H1 (cell line): ENCODE measurements at regions not wholly inside any gene's neighbourhood (a gene's known extent, or its start where the extent isn't known, plus 50 kb on each side); places are given as distances from the start of the nearest gene placed in this dataset.

Source experiments
- CTCF ChIA-PET: fragments of 300-600 bp; sonication (Branson Sonifier 250); formaldehyde crosslinking; loops from one replicate; lab custom pipeline; 2021; ENCODE audit not compliant: partially characterized antibody; lab: Charles Lee
- POLR2A ChIA-PET: fragments of 300-600 bp; sonication (Branson Sonifier 250); formaldehyde crosslinking; loops from one replicate; lab custom pipeline; 2021; ENCODE audit warnings: inconsistent platforms; ENCODE audit not compliant: partially characterized antibody; lab: Charles Lee
- DNase-seq, 2 experiments: peaks; one replicate each; pipeline versions ENCODE4 v3.0.0 to v3.0.0-alpha.2; 2010 to 2022; ENCODE audit warnings: low spot score in 2 of 2, low read depth in 1 of 2, mixed read lengths in 1 of 2
- FAIRE-seq: peaks from 2 replicates; lab custom pipeline; 2011; peaks lifted over from hg19 to GRCh38; lab: Jason Lieb, UNC
- H2AFZ ChIP-seq: 2 replicates; pipeline ENCODE4 v1.8.1; 2012; ENCODE audit warnings: low read length, inconsistent platforms
- H2AK5ac ChIP-seq: 2 replicates; pipeline ENCODE4 v1.6.1; 2013; ENCODE audit warnings: low read depth, low read length
- H2BK120ac ChIP-seq: replicated peaks from 2 replicates; pipeline ENCODE3; 2013; ENCODE audit warnings: low read depth, low read length, inconsistent platforms
- H2BK12ac ChIP-seq: 2 replicates; pipeline ENCODE4 v1.6.1; 2013; ENCODE audit warnings: low read depth, low read length
- H2BK15ac ChIP-seq: 2 replicates; pipeline ENCODE4 v1.6.1; 2013; ENCODE audit warnings: low read length
- H2BK20ac ChIP-seq: 2 replicates; pipeline ENCODE4 v1.6.1; 2013; ENCODE audit warnings: low read length
- H2BK5ac ChIP-seq: 2 replicates; pipeline ENCODE4 v1.6.1; 2013; ENCODE audit warnings: low read depth, low read length
- H3K14ac ChIP-seq: 2 replicates; pipeline ENCODE4 v1.6.1; 2013; ENCODE audit warnings: inconsistent platforms; ENCODE audit not compliant: insufficient read length
- H3K18ac ChIP-seq: 2 replicates; pipeline ENCODE4 v1.6.1; 2013; ENCODE audit warnings: low read length; ENCODE audit errors: extremely low read depth
- H3K23ac ChIP-seq: 2 replicates; pipeline ENCODE4 v1.6.1; 2013; ENCODE audit warnings: inconsistent platforms; ENCODE audit not compliant: insufficient read length
- H3K23me2 ChIP-seq: 2 replicates; pipeline ENCODE4 v1.6.1; 2013; ENCODE audit warnings: low read depth, low read length
- H3K27ac ChIP-seq: 2 replicates; pipeline ENCODE4 v1.6.1; 2011; ENCODE audit warnings: low read depth, low read length, inconsistent platforms
- H3K27me3 ChIP-seq, 4 experiments: replicated peaks in 1 of 4; 1 replicate in 1 of 4; 2 replicates in 3 of 4; pipeline versions ENCODE4 v1.6.1 to v1.8.1; 2011 to 2013; ENCODE audit warnings: low read length in 3 of 4, mild to moderate bottlenecking in 3 of 4, inconsistent platforms in 2 of 4, mixed read lengths in 2 of 4, moderate library complexity in 1 of 4; ENCODE audit not compliant: control insufficient read depth in 3 of 4, insufficient read depth in 3 of 4; ENCODE audit errors: extremely low read depth in 1 of 4
- H3K36me3 ChIP-seq, 4 experiments: 2 replicates each; pipeline versions ENCODE4 v1.6.1 to v1.8.1; 2011 to 2013; ENCODE audit warnings: mild to moderate bottlenecking in 4 of 4, low read length in 3 of 4, moderate library complexity in 2 of 4, control low read depth in 1 of 4, inconsistent platforms in 1 of 4; ENCODE audit not compliant: insufficient read depth in 4 of 4, control insufficient read depth in 2 of 4
- H3K4ac ChIP-seq: replicated peaks from 2 replicates; pipeline ENCODE3; 2013; ENCODE audit warnings: low read length, low read depth, mixed read lengths, inconsistent platforms; ENCODE audit not compliant: insufficient read length
- H3K4me1 ChIP-seq, 4 experiments: replicated peaks in 1 of 4; 1 replicate in 1 of 4; 2 replicates in 3 of 4; pipeline versions ENCODE4 v1.6.1 to v1.8.1; 2011 to 2013; ENCODE audit warnings: low read length in 3 of 4, inconsistent platforms in 2 of 4, mixed read lengths in 1 of 4; ENCODE audit not compliant: insufficient read depth in 4 of 4, control insufficient read depth in 3 of 4
- H3K4me2 ChIP-seq, 2 experiments: 2 replicates each; pipeline versions ENCODE4 v1.6.1 to v1.8.1; 2011 to 2013; ENCODE audit warnings: low read depth in 2 of 2, low read length in 2 of 2, control low read depth in 1 of 2, inconsistent platforms in 1 of 2, mild to moderate bottlenecking in 1 of 2; ENCODE audit not compliant: insufficient read depth in 1 of 2
- H3K4me3 ChIP-seq, 4 experiments: fragments of 200-600, 300-600 bp in 1 of 4; sonication (generic), shearing (Covaris generic), sonication (Bioruptor Twin) in 1 of 4; 2 replicates each; pipeline versions ENCODE4 v1.5.1 to v1.8.1; 2011 to 2016; ENCODE audit warnings: low read length in 4 of 4, low read depth in 3 of 4, control low read depth in 2 of 4, inconsistent platforms in 2 of 4, mild to moderate bottlenecking in 2 of 4, mixed read lengths in 1 of 4, moderate library complexity in 1 of 4; ENCODE audit not compliant: insufficient read depth in 2 of 4; ENCODE audit errors: extremely low read depth in 1 of 4
- H3K56ac ChIP-seq: replicated peaks from 2 replicates; pipeline ENCODE3; 2013; ENCODE audit warnings: low read depth, mild to moderate bottlenecking, mixed read lengths, low read length, inconsistent platforms; ENCODE audit not compliant: insufficient read length
- H3K79me1 ChIP-seq: 2 replicates; pipeline ENCODE4 v1.6.1; 2013; ENCODE audit warnings: low read depth, low read length, control low read depth
- H3K79me2 ChIP-seq, 2 experiments: 2 replicates each; pipeline versions ENCODE4 v1.6.1 to v1.8.1; 2012 to 2013; ENCODE audit warnings: low read length in 2 of 2, mild to moderate bottlenecking in 2 of 2, inconsistent platforms in 1 of 2; ENCODE audit not compliant: insufficient read depth in 2 of 2, control insufficient read depth in 1 of 2
- H3K9ac ChIP-seq, 4 experiments: replicated peaks in 1 of 4; 1 replicate in 1 of 4; 2 replicates in 3 of 4; pipeline versions ENCODE4 v1.6.1 to v1.8.1; 2011 to 2013; ENCODE audit warnings: low read depth in 3 of 4, low read length in 3 of 4, control low read depth in 2 of 4, mild to moderate bottlenecking in 2 of 4, moderate library complexity in 2 of 4, inconsistent platforms in 1 of 4; ENCODE audit errors: extremely low read depth in 1 of 4
- H3K9me3 ChIP-seq, 2 experiments: 2 replicates each; pipeline versions ENCODE4 v1.6.1 to v1.8.1; 2012 to 2013; ENCODE audit warnings: mild to moderate bottlenecking in 2 of 2, moderate library complexity in 2 of 2, control low read depth in 1 of 2, inconsistent platforms in 1 of 2, low read depth in 1 of 2, low read length in 1 of 2, mixed read lengths in 1 of 2; ENCODE audit not compliant: insufficient read depth in 2 of 2
- H4K20me1 ChIP-seq, 2 experiments: replicated peaks in 1 of 2; 2 replicates each; pipeline versions ENCODE3 to v1.8.1; 2011 to 2013; ENCODE audit warnings: inconsistent platforms in 2 of 2, low read length in 2 of 2, mild to moderate bottlenecking in 1 of 2; ENCODE audit not compliant: insufficient read depth in 2 of 2, control insufficient read depth in 1 of 2
- H4K5ac ChIP-seq: 2 replicates; pipeline ENCODE4 v1.6.1; 2013; ENCODE audit warnings: low read length, low read depth, mixed read lengths, inconsistent platforms; ENCODE audit not compliant: insufficient read length
- H4K8ac ChIP-seq: 2 replicates; pipeline ENCODE4 v1.8.0; 2013; ENCODE audit warnings: mild to moderate bottlenecking, moderate library complexity, low read length, inconsistent platforms; ENCODE audit not compliant: insufficient read depth; ENCODE audit errors: extremely low read depth
- H4K91ac ChIP-seq: replicated peaks from 2 replicates; pipeline ENCODE3; 2013; ENCODE audit warnings: low read length, mixed read lengths, inconsistent platforms; ENCODE audit not compliant: insufficient read length
- ASH2L ChIP-seq: fragments of 200-600, 300-600 bp; sonication (generic); IDR thresholded peaks from one replicate; pipeline ENCODE4 v1.7.1; 2017; ENCODE audit warnings: low read length
- CBX5 ChIP-seq: fragments of 300-800, 300-1000 bp; sonication (generic); IDR thresholded peaks from 2 replicates; pipeline ENCODE4 v1.7.1; 2016; ENCODE audit warnings: antibody characterized with exemption, low read length, low read depth
- KDM4A ChIP-seq: IDR thresholded peaks from one replicate; pipeline ENCODE4 v1.7.1; 2012; ENCODE audit warnings: low read depth, mild to moderate bottlenecking, moderate library complexity, low read length, inconsistent platforms; ENCODE audit not compliant: severe bottlenecking
- TBP ChIP-seq: IDR thresholded peaks from 2 replicates; pipeline ENCODE4 v1.6.1; 2011; ENCODE audit warnings: low read depth, low read length, improper control_type of control experiment
- YY1 ChIP-seq: IDR thresholded peaks from 2 replicates; pipeline ENCODE4 v1.6.1; 2011; ENCODE audit warnings: low read depth, mild to moderate bottlenecking, low read length
- WGBS, 2 experiments: shearing (Covaris generic) in 1 of 2; methylation state at CpG; one replicate each; pipeline versions ENCODE4 v1.1.6 to v1.1.7; 2013 to 2015; ENCODE audit warnings: low lambda C conversion rate in 2 of 2, mixed read lengths in 2 of 2, inconsistent platforms in 1 of 2, low coverage in 1 of 2, missing lambda C conversion rate in 1 of 2; ENCODE audit not compliant: insufficient replicate concordance in 2 of 2, insufficient coverage in 1 of 2, insufficient read length in 1 of 2; ENCODE audit errors: extremely low coverage in 1 of 2, missing lambda C conversion rate in 1 of 2; 5-methylcytosine and 5-hydroxymethylcytosine counted together
- TF ChIP-seq, protein P1 (sequence below): IDR thresholded peaks from 2 replicates; pipeline ENCODE4 v1.6.1; 2012; ENCODE audit warnings: inconsistent platforms

GRCh38 chr2:156666130-156666785 is 230.1 kb downstream of the GPD2 start:
- Histone ChIP-seq H3K27me3 (no peaks in the 10 kb centered on the region), H4K5ac (no peak overlapping the region), H3K23ac (no peak overlapping the region), H3K14ac (no peak overlapping the region), H3K36me3 (no peaks in the 10 kb centered on the region), H3K4me3 (no peak overlapping the region), H4K91ac (no peak overlapping the region), H2AK5ac (no peak overlapping the region), H2AFZ (no peak overlapping the region), H4K8ac (no peak overlapping the region), H3K23me2 (no peaks in the 10 kb centered on the region), H3K56ac (no peak overlapping the region), H3K4ac (no peak overlapping the region), H3K4me2 (no peak overlapping the region), H3K79me1 (no peaks in the 10 kb centered on the region), H3K9ac (no peak overlapping the region), H3K27ac (no peak overlapping the region), H3K9me3 (peaks cover 5 to 7% of the 10 kb centered on the region in 2 experiments; a peak in 3 of 4 replicates), H2BK5ac (no peak overlapping the region; the same call in 1 of the 2 replicates), H3K79me2 (no peaks in the 10 kb centered on the region), H2BK120ac (no peak overlapping the region), H3K18ac (no peak overlapping the region), H2BK12ac (no peak overlapping the region), H2BK20ac (no peak overlapping the region), H2BK15ac (no peak overlapping the region), H3K4me1 (peaks cover 0 to 3% (median 0%) of the 10 kb centered on the region in 4 experiments; a peak in 2 of 7 replicates), H4K20me1 (no peaks in the 10 kb centered on the region)
- WGBS, 2 experiments, result 93% methylated on average over 4 of the region's 4 CpGs; no CpG with 5 or more reads in 1 of the 2 experiments
- no peak for TF ChIP-seq ASH2L
- no peak for TF ChIP-seq YY1
- no peak for TF ChIP-seq CBX5
- TF ChIP-seq, protein P1, sequence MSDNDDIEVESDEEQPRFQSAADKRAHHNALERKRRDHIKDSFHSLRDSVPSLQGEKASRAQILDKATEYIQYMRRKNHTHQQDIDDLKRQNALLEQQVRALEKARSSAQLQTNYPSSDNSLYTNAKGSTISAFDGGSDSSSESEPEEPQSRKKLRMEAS, result no peak
- no peak for TF ChIP-seq TBP
- no peak for TF ChIP-seq KDM4A
- POLR2A ChIA-PET, result no interaction called here
- DNase-seq (no peak), FAIRE-seq (no peak)
- CTCF ChIA-PET, result interaction anchor here (0.5 to 0.6 kb wide), 2 partner anchors 14 to 101 kb away, joined by 3 read pairs; no protein-coding TSS in a partner anchor
